Ramos (cell line): ENCODE measurements at regions not wholly inside any gene's neighbourhood (a gene's known extent, or its start where the extent isn't known, plus 50 kb on each side); places are given as distances from the start of the nearest gene placed in this dataset.

Source experiments
- in situ Hi-C: fragments of 300-500 bp; cut with MboI; formaldehyde crosslinking; loops from one replicate; pipeline ENCODE4 v1.14.3; 2022; ENCODE audit warnings: low sequenced_read_pairs; ENCODE audit not compliant: unreplicated experiment

DNA sequence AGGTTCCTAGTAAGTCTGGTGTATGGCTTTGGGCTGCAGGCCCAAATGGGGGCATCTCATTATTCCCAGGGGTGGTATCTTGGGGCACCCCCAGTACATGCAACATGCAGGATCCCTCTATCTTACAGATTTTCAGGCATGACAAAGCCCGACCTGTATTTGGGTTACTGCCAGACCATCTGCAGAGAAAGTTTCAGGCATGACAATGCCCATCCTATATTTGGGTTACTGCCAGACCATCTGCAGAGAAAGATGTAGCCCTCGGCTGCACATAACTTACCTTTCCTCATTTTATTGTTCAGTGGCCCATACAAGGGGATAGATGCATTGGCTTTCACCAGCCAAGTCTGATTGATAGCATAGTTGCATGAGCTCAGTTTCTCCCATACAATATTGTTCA, 112.2 kb upstream of the RAB18 start:
- in situ Hi-C loops = no loop called here

GRCh38 chr10:27391325-27391724, 112.8 kb upstream of the RAB18 start:
- in situ Hi-C loops = no loop called here

GRCh38 chr10:27390681-27391080, 113.4 kb upstream of the RAB18 start:
- in situ Hi-C loops = no loop called here

- in situ Hi-C loops = no loop called here
Measured at GRCh38 chr10:27388761-27389399, 115.2 kb upstream of the RAB18 start.

DNA sequence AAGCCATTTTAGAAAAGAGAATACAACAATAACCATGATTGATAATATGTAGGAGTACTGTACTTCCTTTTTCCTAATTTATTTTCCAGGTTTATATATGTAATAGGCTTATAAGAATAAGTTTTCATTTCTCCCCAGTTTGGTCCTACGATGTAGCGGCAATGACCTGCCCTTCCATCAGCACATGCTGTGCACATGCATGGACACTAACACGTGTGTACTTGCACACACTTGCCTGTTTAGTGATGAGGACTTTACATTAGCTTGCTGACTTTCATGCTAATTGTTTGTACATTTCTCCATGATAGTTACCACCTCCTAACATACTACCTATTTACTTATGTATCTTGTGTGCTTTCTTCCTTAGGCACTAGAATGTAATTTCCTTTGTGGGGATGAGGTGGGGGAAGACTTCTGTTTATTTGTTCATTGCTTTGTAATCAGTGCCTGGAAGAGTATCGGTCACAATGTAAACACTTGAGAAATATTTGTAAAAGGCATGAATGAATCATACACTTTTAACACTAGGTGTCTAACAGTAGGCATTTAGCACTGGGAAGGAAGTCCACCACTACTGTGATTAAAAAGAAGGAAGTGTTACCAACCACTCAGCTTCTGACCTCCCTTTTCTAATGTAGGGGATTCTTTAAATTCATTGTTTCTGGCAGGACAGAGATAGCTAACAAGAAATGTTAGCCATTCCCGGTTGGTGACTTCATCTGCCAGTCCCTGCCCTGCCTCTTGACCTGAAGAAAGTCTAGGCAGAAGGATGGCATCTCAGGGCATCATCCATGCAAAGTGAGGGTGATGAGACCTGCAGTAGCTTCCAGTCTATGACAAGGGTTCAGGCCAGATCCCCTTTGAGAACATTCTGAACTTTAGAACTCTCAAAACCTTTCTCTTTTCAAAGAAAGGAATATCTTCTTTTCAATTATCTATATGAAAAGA, 120.2 kb upstream of the RAB18 start:
- in situ Hi-C loops = no loop called here

DNA sequence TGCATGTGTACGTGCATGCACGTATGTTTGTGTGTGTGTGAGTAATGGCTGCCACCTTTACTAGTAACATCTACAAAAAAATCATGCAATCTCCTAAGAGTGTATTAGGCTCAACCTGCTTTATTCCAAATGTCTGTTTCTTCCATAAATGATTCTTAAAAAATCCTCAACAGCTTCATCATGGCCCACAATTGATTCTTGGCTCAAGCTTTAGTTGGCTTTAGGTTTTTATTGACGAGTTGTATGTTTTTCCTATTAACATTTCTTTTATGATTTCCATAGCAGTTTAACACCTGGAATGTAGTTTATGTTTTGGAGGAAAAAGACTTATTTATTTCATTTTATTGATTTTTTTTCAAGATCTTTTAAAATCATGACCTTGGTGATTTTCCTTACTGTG, 121.9 kb upstream of the RAB18 start:
- in situ Hi-C loops = no loop called here

DNA sequence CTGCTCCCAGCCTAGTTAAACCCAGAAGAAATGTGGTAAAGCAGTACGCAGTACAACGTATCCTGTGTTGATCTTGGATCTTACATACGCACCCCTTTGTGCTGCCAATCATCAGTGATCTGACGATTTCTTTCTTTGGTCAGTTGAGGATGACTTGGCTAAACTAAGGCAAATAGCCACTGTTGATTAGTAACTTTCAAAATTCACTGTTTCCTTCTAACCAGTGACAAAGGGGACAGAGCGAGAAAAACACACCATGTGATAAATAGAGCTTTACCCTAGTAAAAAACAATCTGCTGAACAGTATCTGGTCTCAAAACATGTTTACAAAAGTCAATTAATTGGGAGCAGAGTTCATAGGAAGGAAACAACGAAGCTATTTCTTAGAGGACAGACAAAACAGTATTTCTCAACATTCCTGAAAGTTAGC, 123.2 kb upstream of the RAB18 start:
- in situ Hi-C loops = no loop called here

DNA sequence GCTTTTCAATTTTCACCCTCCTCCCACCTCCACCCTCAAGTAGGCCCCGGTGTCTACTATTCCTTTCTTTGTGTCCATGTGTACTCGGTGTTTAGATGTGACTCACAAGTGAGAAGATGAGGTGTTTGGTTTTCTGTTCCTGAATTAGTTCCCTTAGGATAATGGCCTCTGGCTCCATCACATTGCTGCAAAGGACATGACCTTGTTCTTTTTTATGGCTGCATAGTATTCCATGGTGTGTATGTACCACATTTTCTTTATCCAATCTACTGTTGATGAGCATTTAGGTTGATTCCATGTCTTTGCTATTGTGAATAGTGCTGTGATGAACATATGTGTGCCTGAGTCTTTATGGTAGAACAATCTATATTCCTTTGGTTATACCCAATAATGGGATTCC, 125.1 kb upstream of the RAB18 start:
- in situ Hi-C loops = loop anchor here (10.0 kb wide), 1 partner anchor 276 kb away; no protein-coding TSS in a partner anchor

DNA sequence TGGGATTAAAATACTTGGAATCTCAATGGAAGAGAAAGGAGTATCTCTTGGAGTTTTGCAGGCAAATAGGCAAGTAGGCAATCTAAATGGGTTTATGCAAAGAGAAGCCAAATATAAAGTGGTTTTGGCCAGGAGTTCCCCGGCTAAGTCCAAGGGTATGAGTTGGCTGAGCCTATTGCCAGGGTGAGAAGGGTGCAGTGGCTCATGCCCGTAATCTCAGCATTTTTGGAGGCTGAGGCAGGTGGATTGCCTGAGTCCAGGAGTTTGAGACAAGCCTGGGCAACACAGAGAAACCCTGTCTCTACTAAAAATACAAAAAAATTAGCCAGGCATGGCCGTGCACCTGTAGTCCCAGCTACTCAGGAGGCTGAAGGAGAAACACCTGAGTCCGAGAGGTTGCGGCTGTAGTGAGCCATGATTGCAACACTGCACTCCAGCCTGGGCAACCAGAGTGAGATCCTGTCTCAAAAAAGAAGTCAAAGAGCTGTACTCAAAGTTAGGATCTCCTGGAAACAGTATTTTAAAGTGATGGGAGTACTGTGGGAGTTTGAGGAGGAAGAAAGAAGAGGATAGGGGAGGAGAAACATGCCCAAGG, 130.4 kb upstream of the RAB18 start:
- in situ Hi-C loops = loop anchor here (10.0 to 25.0 kb wide), 2 partner anchors 281 to 486 kb away; no protein-coding TSS in a partner anchor

- in situ Hi-C loops = loop anchor here (10.0 to 25.0 kb wide), 2 partner anchors 283 to 485 kb away; no protein-coding TSS in a partner anchor
Measured at GRCh38 chr10:27372095-27372494, 131.5 kb upstream of the ACBD5 start.

GRCh38 chr10:27371375-27371774, 130.8 kb upstream of the ACBD5 start:
- in situ Hi-C loops = loop anchor here (10.0 to 25.0 kb wide), 2 partner anchors 283 to 484 kb away; no protein-coding TSS in a partner anchor

DNA sequence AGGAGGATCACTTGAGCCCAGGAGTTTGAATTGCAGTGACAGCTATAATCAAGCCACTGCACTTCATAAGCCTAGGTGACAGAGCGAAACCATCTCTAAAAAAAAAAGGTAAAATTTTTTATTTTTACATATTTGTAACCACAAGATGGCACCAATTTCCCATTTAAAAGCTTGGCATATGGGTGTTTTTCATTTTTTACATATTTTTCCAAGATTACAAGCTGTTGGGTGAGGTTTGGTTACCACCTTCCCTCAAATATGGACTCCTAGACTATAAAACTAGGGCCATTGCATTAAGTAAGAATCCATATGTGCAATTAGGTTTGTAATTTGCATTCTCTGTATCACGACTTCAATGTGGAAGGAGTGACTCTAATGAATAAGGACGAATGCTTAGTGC, 129.3 kb upstream of the ACBD5 start:
- in situ Hi-C loops = loop anchor here (10.0 to 25.0 kb wide), 2 partner anchors 285 to 483 kb away; no protein-coding TSS in a partner anchor

DNA sequence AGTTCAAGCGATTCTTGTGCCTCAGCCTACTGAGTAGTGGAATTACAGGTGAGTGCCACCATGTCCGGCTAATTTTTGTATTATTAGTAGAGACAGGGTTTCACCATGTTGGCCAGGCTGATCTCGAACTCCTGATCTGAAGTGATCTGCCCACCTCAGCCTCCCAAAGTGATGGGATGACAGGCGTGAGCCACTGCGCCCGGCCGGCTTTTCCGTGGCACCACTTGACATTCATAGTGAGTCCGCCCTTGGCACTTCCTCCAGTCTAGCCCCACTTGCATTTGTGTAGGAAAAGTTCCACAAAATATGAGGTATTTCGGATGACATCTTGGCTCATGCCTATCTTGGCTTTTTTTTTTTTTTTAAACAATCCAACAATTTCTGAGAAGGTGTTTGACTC, 128.1 kb upstream of the ACBD5 start:
- in situ Hi-C loops = loop anchor here (25.0 kb wide), 1 partner anchor 481 kb away; no protein-coding TSS in a partner anchor

- in situ Hi-C loops = loop anchor here (25.0 kb wide), 1 partner anchor 479 kb away; no protein-coding TSS in a partner anchor
Measured at GRCh38 chr10:27366769-27367168, 126.2 kb upstream of the ACBD5 start.

DNA sequence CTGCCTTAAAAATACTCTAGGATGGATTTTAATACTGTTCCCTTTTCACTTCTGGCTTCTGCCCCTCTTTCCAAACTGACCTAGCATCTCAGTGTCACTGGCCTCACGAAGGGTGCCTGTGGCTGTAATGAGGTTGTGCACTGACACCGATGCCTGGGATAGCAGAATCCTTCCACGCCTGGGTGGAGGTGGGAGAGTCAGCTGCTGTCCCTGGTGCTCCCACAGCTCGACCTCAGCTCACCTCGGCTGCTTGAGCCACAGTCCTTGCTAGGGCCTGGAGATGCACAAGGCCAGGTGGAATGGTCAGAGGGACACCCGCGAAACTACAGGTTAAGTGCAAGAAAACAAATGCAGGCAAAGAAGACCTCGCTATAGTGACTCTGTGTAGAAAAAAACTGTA, 123.4 kb upstream of the ACBD5 start:
- in situ Hi-C loops = loop anchor here (25.0 kb wide), 1 partner anchor 477 kb away; no protein-coding TSS in a partner anchor

- in situ Hi-C loops = loop anchor here (25.0 kb wide), 1 partner anchor 473 kb away; no protein-coding TSS in a partner anchor
Measured at GRCh38 chr10:27360581-27361172, 120.1 kb upstream of the ACBD5 start.

- in situ Hi-C loops = loop anchor here (5.0 to 25.0 kb wide), 2 partner anchors 138 to 473 kb away; no protein-coding TSS in a partner anchor
Measured at GRCh38 chr10:27359792-27360355, 119.3 kb upstream of the ACBD5 start.

DNA sequence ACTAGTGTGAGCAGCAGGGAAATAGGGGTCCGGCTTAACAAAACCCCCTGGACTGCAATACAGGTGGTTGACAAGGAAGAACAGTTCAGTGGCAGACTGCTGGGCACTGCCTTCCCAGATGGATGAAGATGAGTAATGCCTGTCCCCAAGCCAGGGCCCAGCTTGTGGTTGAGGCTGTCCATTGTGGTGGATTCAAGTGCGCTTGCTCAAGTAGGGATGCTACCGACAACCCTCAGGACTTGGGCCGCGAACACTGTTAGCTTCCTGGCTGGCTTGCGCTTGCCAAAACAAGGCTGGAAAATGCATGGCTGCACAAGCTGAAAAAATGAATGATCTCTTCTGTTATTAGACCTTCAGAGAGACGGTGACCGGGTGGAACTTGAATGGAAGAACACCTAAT, 116.1 kb upstream of the ACBD5 start:
- in situ Hi-C loops = loop anchor here (5.0 to 25.0 kb wide), 2 partner anchors 134 to 469 kb away; no protein-coding TSS in a partner anchor

GRCh38 chr10:27355918-27356573, 115.4 kb upstream of the ACBD5 start:
- in situ Hi-C loops = loop anchor here (5.0 to 25.0 kb wide), 2 partner anchors 134 to 469 kb away; no protein-coding TSS in a partner anchor
